ENCODE measurements at regions not wholly inside any gene's neighbourhood (a gene's known extent, or its start where the extent isn't known, plus 50 kb on each side); places are given as distances from the start of the nearest gene placed in this dataset.

DNA sequence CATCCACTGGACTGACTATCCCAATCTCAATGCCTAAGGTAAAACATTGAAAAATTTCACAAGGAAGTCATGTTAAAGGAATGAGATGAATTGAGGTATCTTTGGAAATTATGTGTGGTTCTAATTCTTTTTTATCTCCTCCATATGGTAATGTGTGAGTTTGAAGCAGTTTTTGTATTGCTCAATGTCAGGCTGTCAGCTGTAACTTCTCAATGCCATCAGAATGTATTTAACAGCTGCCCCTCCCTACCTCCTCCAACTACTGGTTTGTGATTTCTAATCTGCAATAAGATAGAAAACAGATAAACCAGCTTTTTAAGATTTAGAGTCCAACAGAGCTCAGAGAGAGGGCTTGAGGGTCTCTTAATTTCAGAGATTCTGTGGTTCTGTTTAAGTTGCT, 1005.8 kb upstream of the ADGRB3 start:
- Histone ChIP-seq H3K4me1 (ENCODE audit: control insufficient read depth, insufficient read depth, low read length) (no peaks in the 10 kb centered on the region), H3K27me3 (replicated peaks in 1 of 2; ENCODE audit: control insufficient read depth in 2 of 2, insufficient read depth in 2 of 2, low read length in 1 of 2) (no peaks in the 10 kb centered on the region), H3K79me2 (ENCODE audit: control insufficient read depth, insufficient read depth, low read length) (no peaks in the 10 kb centered on the region), H3K9ac (ENCODE audit: control insufficient read depth, insufficient read depth, low read length) (no peak overlapping the region), H3K9me3 (replicated peaks; ENCODE audit: control insufficient read depth, insufficient read depth, low read length) (no peaks in the 10 kb centered on the region), H3K4me2 (ENCODE audit: control insufficient read depth, insufficient read depth) (no peak overlapping the region), H2AFZ (ENCODE audit: control insufficient read depth, low read depth, low read length) (no peak overlapping the region), H3K4me3 (no peak overlapping the region), H4K20me1 (ENCODE audit: control insufficient read depth, insufficient read depth) (no peaks in the 10 kb centered on the region), H3K36me3 (ENCODE audit: control insufficient read depth in 2 of 2, insufficient read depth in 2 of 2, low read length in 1 of 2) (no peaks in the 10 kb centered on the region), H3K27ac (ENCODE audit: control insufficient read depth, insufficient read depth) (no peak overlapping the region)
- DNase-seq (ENCODE audit: low read depth, low spot score), result no peak
- no peak for FAIRE-seq
- no peak for ATAC-seq
- SMC1A ChIA-PET (ENCODE audit: uncharacterized antibody, unreplicated experiment), result no interaction called here
- in situ Hi-C loops (cut with MboI), result no loop called here
- no TSS peak for BruUV-seq (replicated peaks)
- RAD21 ChIA-PET (ENCODE audit: unreplicated experiment), result no interaction called here
- CTCF ChIA-PET, result no interaction called here
- POLR2A ChIA-PET, result no interaction called here
- intact Hi-C loops (cut with micrococcal nuclease; ENCODE audit: unreplicated experiment), result no loop called here
- TF ChIP-seq, protein P1, sequence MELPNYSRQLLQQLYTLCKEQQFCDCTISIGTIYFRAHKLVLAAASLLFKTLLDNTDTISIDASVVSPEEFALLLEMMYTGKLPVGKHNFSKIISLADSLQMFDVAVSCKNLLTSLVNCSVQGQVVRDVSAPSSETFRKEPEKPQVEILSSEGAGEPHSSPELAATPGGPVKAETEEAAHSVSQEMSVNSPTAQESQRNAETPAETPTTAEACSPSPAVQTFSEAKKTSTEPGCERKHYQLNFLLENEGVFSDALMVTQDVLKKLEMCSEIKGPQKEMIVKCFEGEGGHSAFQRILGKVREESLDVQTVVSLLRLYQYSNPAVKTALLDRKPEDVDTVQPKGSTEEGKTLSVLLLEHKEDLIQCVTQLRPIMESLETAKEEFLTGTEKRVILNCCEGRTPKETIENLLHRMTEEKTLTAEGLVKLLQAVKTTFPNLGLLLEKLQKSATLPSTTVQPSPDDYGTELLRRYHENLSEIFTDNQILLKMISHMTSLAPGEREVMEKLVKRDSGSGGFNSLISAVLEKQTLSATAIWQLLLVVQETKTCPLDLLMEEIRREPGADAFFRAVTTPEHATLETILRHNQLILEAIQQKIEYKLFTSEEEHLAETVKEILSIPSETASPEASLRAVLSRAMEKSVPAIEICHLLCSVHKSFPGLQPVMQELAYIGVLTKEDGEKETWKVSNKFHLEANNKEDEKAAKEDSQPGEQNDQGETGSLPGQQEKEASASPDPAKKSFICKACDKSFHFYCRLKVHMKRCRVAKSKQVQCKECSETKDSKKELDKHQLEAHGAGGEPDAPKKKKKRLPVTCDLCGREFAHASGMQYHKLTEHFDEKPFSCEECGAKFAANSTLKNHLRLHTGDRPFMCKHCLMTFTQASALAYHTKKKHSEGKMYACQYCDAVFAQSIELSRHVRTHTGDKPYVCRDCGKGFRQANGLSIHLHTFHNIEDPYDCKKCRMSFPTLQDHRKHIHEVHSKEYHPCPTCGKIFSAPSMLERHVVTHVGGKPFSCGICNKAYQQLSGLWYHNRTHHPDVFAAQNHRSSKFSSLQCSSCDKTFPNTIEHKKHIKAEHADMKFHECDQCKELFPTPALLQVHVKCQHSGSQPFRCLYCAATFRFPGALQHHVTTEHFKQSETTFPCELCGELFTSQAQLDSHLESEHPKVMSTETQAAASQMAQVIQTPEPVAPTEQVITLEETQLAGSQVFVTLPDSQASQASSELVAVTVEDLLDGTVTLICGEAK (IDR thresholded peaks at IDR 0.05; ENCODE audit: borderline replicate concordance), result no peak
- TF ChIP-seq NR2C1 (IDR thresholded peaks at IDR 0.05) (no peak), BRCA1 (IDR thresholded peaks at IDR 0.05; ENCODE audit: low read depth, low read length) (no peak), RB1 (IDR thresholded peaks at IDR 0.05; ENCODE audit: borderline replicate concordance) (no peak), NFYA (IDR thresholded peaks at IDR 0.05; ENCODE audit: borderline replicate concordance, low read depth, low read length) (no peak), NRF1 (conservative IDR thresholded peaks at IDR 0.05; ENCODE audit: low read depth, low read length) (no peak), POLR2AphosphoS2 (IDR thresholded peaks at IDR 0.05; ENCODE audit: low read depth, low read length) (no peak), TCF7 (IDR thresholded peaks at IDR 0.05; ENCODE audit: borderline replicate concordance) (no peak), HDGF (IDR thresholded peaks at IDR 0.05) (no peak), BHLHE40 (IDR thresholded peaks at IDR 0.05; ENCODE audit: borderline replicate concordance in 1 of 2, low read depth in 2 of 2, low read length in 1 of 2) (no peak), RELA (IDR thresholded peaks at IDR 0.05; ENCODE audit: borderline replicate concordance, partially characterized antibody) (no peak), SPI1 (IDR thresholded peaks at IDR 0.05; ENCODE audit: borderline replicate concordance, insufficient read depth, low read depth, low read length) (no peak)
- TF ChIP-seq, protein P2, sequence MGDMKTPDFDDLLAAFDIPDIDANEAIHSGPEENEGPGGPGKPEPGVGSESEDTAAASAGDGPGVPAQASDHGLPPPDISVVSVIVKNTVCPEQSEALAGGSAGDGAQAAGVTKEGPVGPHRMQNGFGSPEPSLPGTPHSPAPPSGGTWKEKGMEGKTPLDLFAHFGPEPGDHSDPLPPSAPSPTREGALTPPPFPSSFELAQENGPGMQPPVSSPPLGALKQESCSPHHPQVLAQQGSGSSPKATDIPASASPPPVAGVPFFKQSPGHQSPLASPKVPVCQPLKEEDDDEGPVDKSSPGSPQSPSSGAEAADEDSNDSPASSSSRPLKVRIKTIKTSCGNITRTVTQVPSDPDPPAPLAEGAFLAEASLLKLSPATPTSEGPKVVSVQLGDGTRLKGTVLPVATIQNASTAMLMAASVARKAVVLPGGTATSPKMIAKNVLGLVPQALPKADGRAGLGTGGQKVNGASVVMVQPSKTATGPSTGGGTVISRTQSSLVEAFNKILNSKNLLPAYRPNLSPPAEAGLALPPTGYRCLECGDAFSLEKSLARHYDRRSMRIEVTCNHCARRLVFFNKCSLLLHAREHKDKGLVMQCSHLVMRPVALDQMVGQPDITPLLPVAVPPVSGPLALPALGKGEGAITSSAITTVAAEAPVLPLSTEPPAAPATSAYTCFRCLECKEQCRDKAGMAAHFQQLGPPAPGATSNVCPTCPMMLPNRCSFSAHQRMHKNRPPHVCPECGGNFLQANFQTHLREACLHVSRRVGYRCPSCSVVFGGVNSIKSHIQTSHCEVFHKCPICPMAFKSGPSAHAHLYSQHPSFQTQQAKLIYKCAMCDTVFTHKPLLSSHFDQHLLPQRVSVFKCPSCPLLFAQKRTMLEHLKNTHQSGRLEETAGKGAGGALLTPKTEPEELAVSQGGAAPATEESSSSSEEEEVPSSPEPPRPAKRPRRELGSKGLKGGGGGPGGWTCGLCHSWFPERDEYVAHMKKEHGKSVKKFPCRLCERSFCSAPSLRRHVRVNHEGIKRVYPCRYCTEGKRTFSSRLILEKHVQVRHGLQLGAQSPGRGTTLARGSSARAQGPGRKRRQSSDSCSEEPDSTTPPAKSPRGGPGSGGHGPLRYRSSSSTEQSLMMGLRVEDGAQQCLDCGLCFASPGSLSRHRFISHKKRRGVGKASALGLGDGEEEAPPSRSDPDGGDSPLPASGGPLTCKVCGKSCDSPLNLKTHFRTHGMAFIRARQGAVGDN (IDR thresholded peaks at IDR 0.05), result no peak
- TF ChIP-seq, protein P3, sequence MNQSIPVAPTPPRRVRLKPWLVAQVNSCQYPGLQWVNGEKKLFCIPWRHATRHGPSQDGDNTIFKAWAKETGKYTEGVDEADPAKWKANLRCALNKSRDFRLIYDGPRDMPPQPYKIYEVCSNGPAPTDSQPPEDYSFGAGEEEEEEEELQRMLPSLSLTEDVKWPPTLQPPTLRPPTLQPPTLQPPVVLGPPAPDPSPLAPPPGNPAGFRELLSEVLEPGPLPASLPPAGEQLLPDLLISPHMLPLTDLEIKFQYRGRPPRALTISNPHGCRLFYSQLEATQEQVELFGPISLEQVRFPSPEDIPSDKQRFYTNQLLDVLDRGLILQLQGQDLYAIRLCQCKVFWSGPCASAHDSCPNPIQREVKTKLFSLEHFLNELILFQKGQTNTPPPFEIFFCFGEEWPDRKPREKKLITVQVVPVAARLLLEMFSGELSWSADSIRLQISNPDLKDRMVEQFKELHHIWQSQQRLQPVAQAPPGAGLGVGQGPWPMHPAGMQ (IDR thresholded peaks at IDR 0.05; ENCODE audit: borderline replicate concordance), result no peak
- TF ChIP-seq, protein P4, sequence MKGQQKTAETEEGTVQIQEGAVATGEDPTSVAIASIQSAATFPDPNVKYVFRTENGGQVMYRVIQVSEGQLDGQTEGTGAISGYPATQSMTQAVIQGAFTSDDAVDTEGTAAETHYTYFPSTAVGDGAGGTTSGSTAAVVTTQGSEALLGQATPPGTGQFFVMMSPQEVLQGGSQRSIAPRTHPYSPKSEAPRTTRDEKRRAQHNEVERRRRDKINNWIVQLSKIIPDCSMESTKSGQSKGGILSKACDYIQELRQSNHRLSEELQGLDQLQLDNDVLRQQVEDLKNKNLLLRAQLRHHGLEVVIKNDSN (IDR thresholded peaks at IDR 0.05; ENCODE audit: borderline replicate concordance, extremely low read length, insufficient read depth, low read depth, low read length), result no peak
